Sigmoid colon (tissue), 4 donors: ENCODE measurements at regions not wholly inside any gene's neighbourhood (a gene's known extent, or its start where the extent isn't known, plus 50 kb on each side); places are given as distances from the start of the nearest gene placed in this dataset.

Experiments
- CTCF ChIP-seq, 4 experiments: fragments of 450-650 bp in 3 of 4; fragments of 200-600 bp in 1 of 4; IDR thresholded peaks; one replicate each; pipeline ENCODE4 v1.5.1; 2016 to 2019; ENCODE audit warnings: antibody characterized with exemption in 4 of 4, mild to moderate bottlenecking in 3 of 4, moderate library complexity in 2 of 4
- EP300 ChIP-seq, 4 donors: sonication (generic); formaldehyde crosslinking; IDR thresholded peaks; one replicate each; pipeline ENCODE4 v1.6.1; 2017; ENCODE audit warnings: antibody characterized with exemption in 4 of 4
- POLR2A ChIP-seq, 2 donors: fragments of 450-650 bp; IDR thresholded peaks; one replicate each; pipeline ENCODE4 v1.6.1; 2016; ENCODE audit warnings: antibody characterized with exemption in 2 of 2, mild to moderate bottlenecking in 2 of 2, moderate library complexity in 2 of 2
- POLR2AphosphoS5 ChIP-seq, 4 donors: sonication (generic); formaldehyde crosslinking; IDR thresholded peaks; one replicate each; pipeline ENCODE4 v1.6.1; 2017; ENCODE audit warnings: antibody characterized with exemption in 4 of 4

GRCh38 chr2:226434702-226435101 is 364.9 kb downstream of the IRS1 start:
- TF ChIP-seq CTCF (IDR thresholded peaks at IDR 0.05), result no peak
- no peak for TF ChIP-seq POLR2AphosphoS5 (IDR thresholded peaks at IDR 0.05)
- TF ChIP-seq POLR2A (IDR thresholded peaks at IDR 0.05), result no peak
- TF ChIP-seq EP300 (IDR thresholded peaks at IDR 0.05), result no peak
